ENCODE measurements at regions not wholly inside any gene's neighbourhood (a gene's known extent, or its start where the extent isn't known, plus 50 kb on each side); places are given as distances from the start of the nearest gene placed in this dataset.

DNA sequence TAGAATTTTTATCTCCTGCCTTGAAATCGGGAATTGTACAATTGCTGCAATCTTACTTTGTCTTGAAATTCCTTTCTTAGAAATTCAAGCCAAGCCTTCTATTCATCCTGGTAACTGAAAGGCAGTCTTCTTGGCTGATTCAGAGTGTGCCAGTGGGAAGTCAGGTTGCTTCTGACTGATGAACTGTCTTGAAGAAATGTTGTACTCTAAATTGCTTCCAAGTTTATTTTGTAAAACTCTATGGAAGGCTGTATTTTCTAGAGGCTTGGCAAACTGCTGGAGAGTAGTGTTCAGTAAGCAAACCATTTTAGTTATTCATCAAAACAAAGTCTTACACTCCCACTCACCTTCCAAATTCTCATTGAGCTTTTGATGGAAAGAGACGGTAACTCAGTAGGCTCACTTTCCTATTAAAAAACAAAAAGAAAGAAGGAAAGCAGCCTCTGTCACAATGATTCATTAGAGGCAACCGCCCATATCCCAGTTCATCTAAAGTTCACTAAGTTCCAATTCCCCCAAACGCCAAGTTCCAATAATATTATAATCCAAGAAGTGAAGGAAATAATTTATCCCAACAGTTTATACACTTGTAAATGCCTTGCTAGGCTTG lies 187.9 kb upstream of the MALRD1 start:
- TF ChIP-seq, protein P1, sequence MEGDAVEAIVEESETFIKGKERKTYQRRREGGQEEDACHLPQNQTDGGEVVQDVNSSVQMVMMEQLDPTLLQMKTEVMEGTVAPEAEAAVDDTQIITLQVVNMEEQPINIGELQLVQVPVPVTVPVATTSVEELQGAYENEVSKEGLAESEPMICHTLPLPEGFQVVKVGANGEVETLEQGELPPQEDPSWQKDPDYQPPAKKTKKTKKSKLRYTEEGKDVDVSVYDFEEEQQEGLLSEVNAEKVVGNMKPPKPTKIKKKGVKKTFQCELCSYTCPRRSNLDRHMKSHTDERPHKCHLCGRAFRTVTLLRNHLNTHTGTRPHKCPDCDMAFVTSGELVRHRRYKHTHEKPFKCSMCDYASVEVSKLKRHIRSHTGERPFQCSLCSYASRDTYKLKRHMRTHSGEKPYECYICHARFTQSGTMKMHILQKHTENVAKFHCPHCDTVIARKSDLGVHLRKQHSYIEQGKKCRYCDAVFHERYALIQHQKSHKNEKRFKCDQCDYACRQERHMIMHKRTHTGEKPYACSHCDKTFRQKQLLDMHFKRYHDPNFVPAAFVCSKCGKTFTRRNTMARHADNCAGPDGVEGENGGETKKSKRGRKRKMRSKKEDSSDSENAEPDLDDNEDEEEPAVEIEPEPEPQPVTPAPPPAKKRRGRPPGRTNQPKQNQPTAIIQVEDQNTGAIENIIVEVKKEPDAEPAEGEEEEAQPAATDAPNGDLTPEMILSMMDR (conservative IDR thresholded peaks at IDR 0.05 in 1 of 2, IDR thresholded peaks at IDR 0.05 in 1 of 2; ENCODE audit: low read depth in 1 of 2, low read length in 2 of 2): no peak
- no peak for TF ChIP-seq EZH2 (IDR thresholded peaks at IDR 0.05; ENCODE audit: low read length, missing control alignments)

Data from fibroblast of lung (primary cell).